SH-SY5Y (cell line): ENCODE measurements at regions not wholly inside any gene's neighbourhood (a gene's known extent, or its start where the extent isn't known, plus 50 kb on each side); places are given as distances from the start of the nearest gene placed in this dataset.

Experiments used
- GATA2 ChIP-seq: IDR thresholded peaks from 2 replicates; pipeline ENCODE4 v1.6.1; 2011; ENCODE audit warnings: mild to moderate bottlenecking, low read depth, low read length
- GATA3 ChIP-seq: IDR thresholded peaks from 2 replicates; pipeline ENCODE4 v1.6.1; 2011; ENCODE audit warnings: low read depth, mild to moderate bottlenecking, low read length, moderate library complexity

DNA sequence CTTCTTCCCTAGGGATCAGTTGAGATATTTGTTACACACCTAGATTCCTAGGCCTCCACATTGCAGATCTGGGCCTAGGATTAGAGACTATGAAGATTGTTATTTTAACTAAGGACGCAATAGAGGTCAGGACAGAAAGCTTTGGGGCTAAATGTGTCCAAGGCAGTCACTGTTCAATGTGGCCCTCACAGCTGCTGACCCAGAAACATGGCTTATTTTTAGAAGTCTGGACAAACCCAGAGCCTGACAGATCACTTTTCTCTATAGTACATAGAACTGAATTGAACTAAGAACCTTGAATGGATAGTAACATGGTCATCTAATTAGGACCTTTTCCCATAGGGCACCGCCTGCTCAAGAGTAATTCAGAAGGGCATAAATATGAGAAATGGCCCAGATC is 146.6 kb upstream of the AUTS2 start:
- TF ChIP-seq GATA2 = no peak
- TF ChIP-seq GATA3 = no peak
